AG10803 (cell line): ENCODE measurements at regions not wholly inside any gene's neighbourhood (a gene's known extent, or its start where the extent isn't known, plus 50 kb on each side); places are given as distances from the start of the nearest gene placed in this dataset.

ENCODE experiments used
- DNase-seq: peaks from one replicate; pipeline ENCODE4 v3.0.0; 2010; ENCODE audit warnings: low read depth
- H3K4me3 ChIP-seq: 2 replicates; pipeline ENCODE4 v1.5.1; 2011; ENCODE audit warnings: mild to moderate bottlenecking, low read length, control low read depth
- TF ChIP-seq, protein P1 (sequence below): conservative IDR thresholded peaks from 2 replicates; pipeline ENCODE4 v1.5.1; 2011; ENCODE audit warnings: mild to moderate bottlenecking, low read length, control low read depth, inconsistent platforms

DNA sequence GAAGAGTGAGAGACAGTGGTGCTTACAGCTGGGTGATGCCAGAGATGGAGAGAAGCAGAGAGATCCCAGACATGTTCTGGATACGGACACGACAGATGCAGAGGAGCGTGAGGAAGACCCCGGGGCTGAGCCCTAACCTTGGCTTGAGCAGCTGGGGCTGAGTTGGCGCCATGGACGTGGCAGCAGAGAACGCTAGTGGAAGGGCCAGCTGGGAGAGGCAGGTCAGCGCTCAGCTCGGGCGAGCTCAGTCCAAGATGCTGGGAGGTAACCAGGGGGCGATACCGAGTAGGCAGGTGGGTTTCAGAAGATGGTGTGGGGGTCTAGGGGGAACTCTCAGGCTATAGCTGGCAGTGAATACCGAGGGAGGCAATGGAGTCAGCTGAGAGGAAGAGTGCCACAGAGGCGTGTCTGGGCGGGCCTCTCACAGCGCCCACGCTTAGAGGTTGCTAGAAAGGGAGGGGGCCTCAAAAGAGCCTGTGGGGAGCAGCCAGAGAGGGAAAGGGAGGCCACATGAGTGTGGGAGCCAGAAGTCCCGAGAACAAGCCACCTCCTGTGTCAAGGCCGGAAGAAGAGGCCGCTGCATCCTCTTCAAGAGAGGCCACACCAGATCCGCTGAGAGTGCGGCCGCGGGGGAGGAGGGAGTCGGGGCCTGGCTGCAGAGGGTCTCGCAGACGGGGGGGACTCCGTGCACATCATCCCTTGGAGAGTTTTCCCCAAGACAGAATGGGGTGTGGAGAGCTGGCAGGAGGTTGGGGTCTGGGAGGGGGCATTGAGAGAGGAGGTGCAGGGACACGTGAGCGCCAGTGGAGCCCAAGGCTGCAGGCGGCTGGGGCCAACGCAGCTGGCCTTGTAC is 57.0 kb upstream of the DIO3 start:
- TF ChIP-seq, protein P1, sequence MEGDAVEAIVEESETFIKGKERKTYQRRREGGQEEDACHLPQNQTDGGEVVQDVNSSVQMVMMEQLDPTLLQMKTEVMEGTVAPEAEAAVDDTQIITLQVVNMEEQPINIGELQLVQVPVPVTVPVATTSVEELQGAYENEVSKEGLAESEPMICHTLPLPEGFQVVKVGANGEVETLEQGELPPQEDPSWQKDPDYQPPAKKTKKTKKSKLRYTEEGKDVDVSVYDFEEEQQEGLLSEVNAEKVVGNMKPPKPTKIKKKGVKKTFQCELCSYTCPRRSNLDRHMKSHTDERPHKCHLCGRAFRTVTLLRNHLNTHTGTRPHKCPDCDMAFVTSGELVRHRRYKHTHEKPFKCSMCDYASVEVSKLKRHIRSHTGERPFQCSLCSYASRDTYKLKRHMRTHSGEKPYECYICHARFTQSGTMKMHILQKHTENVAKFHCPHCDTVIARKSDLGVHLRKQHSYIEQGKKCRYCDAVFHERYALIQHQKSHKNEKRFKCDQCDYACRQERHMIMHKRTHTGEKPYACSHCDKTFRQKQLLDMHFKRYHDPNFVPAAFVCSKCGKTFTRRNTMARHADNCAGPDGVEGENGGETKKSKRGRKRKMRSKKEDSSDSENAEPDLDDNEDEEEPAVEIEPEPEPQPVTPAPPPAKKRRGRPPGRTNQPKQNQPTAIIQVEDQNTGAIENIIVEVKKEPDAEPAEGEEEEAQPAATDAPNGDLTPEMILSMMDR = no peak
- H3K4me3 ChIP-seq = no peak overlapping the region
- no peak for DNase-seq

DNA sequence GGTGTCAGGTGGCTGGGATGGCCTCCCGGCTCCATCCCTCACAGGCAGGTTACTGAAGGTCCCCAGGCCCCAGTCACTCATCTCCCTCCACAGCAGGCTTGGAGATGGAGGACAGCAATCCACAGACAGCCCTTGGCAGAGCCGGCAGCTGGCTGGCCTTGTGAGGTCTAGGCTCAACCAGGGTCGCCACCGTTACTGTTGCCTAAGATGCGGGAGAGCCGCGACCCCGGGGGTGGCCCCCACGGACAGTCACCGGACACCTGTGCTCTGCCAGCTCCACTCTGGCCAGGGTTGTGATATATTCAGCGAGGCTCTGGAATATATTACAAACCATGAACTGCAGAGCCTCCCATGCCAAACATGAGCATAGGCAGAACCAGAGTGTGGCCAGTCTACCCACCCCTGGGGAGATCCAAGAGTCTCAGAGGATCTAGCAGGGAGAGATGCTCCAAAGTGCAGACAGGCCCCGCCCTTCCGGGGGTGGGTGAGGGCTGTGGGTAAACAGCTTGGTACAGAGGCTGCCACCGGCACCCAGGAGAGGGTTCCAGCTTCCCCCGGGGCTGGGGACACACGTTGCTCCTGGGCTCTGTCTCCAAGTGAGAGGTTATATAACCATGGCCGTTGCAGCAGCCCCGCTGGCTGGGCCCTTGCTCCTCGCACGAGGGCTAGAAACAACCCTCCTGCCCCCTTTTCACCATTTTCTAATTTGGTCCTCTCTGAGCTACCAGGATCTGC is 55.9 kb upstream of the DIO3 start:
- TF ChIP-seq, protein P1 = no peak
- H3K4me3 ChIP-seq = no peak overlapping the region
- no peak for DNase-seq

DNA sequence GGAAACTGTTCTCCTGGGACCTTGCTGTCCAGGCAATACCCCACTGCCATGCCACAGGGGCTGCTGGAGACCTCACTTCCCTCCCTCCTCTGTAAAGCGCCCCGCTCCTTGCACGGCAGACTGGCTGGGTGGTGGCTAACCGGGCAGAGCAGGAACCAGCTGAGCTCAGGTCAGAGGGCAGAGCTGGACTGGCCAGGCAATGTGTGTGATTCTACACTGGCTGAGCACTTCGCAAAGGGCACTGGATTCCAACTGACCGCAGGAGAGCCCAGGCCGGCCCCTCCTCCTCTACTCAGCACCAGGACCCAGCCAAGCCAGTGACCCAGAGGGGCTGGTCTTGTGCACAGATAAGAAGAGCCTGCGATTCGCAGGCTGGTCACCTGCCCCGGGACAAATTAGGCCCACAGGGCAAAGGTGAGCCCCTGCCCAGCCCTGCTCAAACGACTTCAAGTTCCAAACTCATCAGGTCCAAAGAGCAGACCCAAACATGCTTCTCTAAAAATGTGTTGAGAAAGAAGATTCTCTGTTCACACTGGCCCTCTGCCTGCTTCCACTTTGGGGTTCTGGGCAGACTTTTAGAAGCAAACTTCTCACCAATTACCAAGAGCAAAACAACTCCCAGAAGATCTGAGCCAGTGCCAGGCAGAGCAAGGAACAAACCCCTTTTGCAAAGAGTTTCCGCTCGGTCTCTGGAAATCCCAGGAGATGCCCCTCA is 54.9 kb upstream of the DIO3 start:
- H3K4me3 ChIP-seq = no peak overlapping the region
- no peak for DNase-seq
- TF ChIP-seq, protein P1 = no peak

DNA sequence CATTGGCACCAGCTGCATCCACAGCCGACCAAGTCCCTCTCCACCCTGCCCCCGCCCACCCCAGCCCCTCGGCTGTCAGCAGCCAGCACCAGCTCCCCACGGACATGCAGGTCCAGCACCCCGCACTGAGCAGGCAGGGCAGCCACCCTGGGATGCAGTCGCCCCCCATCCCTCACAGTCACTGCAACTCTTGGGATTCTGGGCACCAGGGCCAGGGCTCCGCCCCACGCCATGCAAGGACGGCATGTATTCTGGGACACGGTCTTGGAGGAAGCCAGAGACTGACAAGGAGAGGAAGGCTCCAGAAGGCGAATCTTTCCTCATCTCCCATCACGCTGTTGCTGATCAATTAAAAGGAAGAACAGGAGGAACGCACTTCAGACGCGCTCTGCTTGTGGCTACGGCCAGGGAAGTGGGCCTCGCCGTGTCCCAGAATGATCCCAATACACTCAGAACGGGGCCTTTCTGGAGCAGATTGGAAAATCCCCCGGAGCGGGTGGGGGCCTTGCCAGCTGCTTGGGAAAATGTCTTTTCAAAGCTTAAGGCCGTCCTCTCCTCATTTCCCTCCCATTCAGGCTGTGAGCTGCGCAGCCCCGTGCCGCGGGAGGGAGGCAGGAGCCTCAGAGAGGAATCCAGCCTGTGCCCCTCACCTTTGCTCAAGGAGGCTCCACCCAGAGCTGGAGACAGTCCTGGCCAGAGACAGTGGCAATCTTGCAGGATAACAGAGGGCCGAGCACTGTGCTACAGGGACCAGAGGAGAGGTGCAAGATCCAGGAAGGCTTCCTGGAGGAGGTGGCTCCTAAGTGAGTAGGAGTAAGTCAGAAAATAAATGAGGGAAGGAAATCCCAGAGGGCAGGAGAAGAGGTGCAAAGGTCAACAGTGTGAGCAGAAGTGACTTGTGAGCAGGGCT is 54.1 kb upstream of the DIO3 start:
- no peak overlapping the region for H3K4me3 ChIP-seq
- TF ChIP-seq, protein P1 = no peak
- DNase-seq = no peak

DNA sequence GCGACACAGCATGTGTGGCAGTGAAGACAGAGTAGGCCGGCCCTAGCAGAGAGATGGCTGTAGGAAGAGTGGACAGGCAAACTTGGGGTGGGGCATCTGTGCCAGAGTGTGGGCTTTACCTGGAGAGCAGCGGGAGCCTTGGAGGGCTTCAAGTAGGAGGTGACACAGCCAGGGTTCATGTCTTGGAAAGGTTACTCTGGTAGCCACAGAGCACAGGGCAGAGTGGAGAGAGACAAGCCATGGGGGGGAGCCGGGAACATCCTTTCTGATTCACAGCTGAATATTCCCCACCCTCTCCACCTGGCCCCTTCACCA is 53.5 kb upstream of the DIO3 start:
- DNase-seq = no peak
- no peak overlapping the region for H3K4me3 ChIP-seq
- TF ChIP-seq, protein P1 = no peak

DNA sequence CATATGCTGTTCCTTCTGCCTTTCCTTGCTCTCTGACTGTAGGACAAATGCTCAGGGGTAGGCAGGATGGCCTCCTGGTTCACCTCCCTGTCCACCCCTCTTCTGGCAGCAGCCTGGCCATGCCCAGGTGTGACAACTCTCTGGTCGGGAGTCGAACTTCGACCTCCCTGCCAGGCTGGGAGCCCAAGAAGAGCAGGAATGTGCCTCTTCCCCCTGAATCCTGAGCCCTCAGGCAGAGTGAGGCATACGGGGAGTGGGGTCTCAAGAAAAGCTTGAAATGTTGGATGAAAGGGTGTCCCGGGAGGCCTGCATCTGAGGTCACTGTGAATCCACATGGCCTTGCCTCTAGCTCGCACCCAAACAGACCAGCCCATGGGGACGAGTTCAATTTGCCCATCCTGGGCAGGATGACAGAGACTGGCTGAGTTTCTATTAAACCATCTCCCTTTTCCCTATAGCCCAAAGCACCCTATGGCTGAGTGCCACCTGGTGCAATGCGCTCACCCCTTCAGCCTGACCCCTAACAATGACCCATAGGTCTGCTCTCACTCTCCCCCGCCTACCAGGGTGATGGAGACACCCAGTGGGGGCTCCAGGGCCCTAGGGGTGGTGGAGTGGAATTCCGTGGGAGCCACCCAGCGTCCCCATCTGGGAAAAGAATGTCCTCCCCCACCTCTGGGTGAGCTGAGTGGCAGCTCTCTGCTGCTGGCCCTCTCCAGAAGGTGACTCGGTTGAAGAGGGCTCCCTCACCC is 52.9 kb upstream of the DIO3 start:
- H3K4me3 ChIP-seq = no peak overlapping the region
- DNase-seq = no peak
- TF ChIP-seq, protein P1 = no peak
